Osteoblast (primary cell): ENCODE measurements at regions not wholly inside any gene's neighbourhood (a gene's known extent, or its start where the extent isn't known, plus 50 kb on each side); places are given as distances from the start of the nearest gene placed in this dataset.
A peak's percentile ranks its signal among the peaks of the same experiment; 100 is the strongest.

Source experiments
- DNase-seq: peaks from one replicate; pipeline ENCODE4 v3.0.0; 2011; ENCODE audit warnings: low spot score, mixed read lengths; ENCODE audit not compliant: insufficient read length; ENCODE audit errors: missing footprints
- H2AFZ ChIP-seq: 2 replicates; pipeline ENCODE4 v1.6.0; 2011; ENCODE audit warnings: mild to moderate bottlenecking, low read length
- H3K27ac ChIP-seq: 2 replicates; pipeline ENCODE4 v1.5.1; 2011; ENCODE audit warnings: mild to moderate bottlenecking, low read depth, low read length, moderate library complexity
- H3K27me3 ChIP-seq: 2 replicates; pipeline ENCODE4 v1.6.0; 2012; ENCODE audit warnings: mild to moderate bottlenecking, control low read depth, inconsistent platforms, low read length, moderate library complexity; ENCODE audit not compliant: insufficient read depth
- H3K36me3 ChIP-seq: 2 replicates; pipeline ENCODE4 v1.5.1; 2011; ENCODE audit warnings: mild to moderate bottlenecking, low read length, control low read depth, moderate library complexity; ENCODE audit not compliant: insufficient read depth
- H3K4me1 ChIP-seq: 2 replicates; pipeline ENCODE4 v1.5.1; 2011; ENCODE audit warnings: mild to moderate bottlenecking, low read length, control low read depth, moderate library complexity; ENCODE audit not compliant: insufficient read depth
- H3K4me2 ChIP-seq: 2 replicates; pipeline ENCODE4 v1.6.0; 2011; ENCODE audit warnings: mild to moderate bottlenecking, low read length; ENCODE audit not compliant: insufficient read depth
- H3K4me3 ChIP-seq: fragments of 200-600 bp; sonication (generic); 3 replicates; pipeline ENCODE4 v1.5.1; 2012; ENCODE audit warnings: mild to moderate bottlenecking, low read length, inconsistent platforms; ENCODE audit not compliant: insufficient read depth
- H3K79me2 ChIP-seq: 2 replicates; pipeline ENCODE4 v1.6.0; 2012; ENCODE audit warnings: mild to moderate bottlenecking, low read length, control low read depth, inconsistent platforms; ENCODE audit not compliant: insufficient read depth
- H3K9me3 ChIP-seq: 2 replicates; pipeline ENCODE4 v1.5.1; 2011; ENCODE audit warnings: low read depth, low read length, control low read depth
- H4K20me1 ChIP-seq: 2 replicates; pipeline ENCODE4 v1.6.0; 2012; ENCODE audit warnings: mild to moderate bottlenecking, low read length, control low read depth; ENCODE audit not compliant: insufficient read depth
- TF ChIP-seq, protein P1 (sequence below): IDR thresholded peaks from 2 replicates; pipeline ENCODE4 v1.5.1; 2011; ENCODE audit warnings: mild to moderate bottlenecking, low read depth, low read length, moderate library complexity; ENCODE audit errors: extremely low read depth

DNA sequence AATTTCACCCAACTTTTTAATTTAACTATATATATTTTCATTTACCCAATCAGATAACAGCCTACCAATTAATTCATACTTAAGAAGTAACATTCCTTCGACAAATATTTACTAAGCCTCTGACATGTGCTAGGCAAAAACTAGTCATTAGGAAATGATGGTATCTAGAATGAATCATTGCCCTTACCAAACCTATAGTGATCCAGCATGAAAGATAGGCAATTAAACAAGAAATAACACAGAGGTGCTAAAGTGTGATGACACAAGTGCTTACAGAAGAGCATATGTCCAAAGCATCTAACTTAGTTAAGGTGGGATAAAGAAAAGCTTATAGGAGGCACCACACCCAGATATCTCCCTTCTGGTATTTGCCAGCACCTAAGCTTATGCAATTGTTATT is 166.5 kb upstream of the RASSF8 start:
- TF ChIP-seq, protein P1, sequence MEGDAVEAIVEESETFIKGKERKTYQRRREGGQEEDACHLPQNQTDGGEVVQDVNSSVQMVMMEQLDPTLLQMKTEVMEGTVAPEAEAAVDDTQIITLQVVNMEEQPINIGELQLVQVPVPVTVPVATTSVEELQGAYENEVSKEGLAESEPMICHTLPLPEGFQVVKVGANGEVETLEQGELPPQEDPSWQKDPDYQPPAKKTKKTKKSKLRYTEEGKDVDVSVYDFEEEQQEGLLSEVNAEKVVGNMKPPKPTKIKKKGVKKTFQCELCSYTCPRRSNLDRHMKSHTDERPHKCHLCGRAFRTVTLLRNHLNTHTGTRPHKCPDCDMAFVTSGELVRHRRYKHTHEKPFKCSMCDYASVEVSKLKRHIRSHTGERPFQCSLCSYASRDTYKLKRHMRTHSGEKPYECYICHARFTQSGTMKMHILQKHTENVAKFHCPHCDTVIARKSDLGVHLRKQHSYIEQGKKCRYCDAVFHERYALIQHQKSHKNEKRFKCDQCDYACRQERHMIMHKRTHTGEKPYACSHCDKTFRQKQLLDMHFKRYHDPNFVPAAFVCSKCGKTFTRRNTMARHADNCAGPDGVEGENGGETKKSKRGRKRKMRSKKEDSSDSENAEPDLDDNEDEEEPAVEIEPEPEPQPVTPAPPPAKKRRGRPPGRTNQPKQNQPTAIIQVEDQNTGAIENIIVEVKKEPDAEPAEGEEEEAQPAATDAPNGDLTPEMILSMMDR, result no peak
- H3K4me1 ChIP-seq, result peaks cover 13% of the 10 kb centered on the region
- H3K27ac ChIP-seq, result no peak overlapping the region
- no peak overlapping the region for H3K4me2 ChIP-seq
- H3K79me2 ChIP-seq, result no peaks in the 10 kb centered on the region
- no peak overlapping the region for H2AFZ ChIP-seq
- no peaks in the 10 kb centered on the region for H4K20me1 ChIP-seq
- no peak for DNase-seq
- no peaks in the 10 kb centered on the region for H3K9me3 ChIP-seq
- no peak overlapping the region for H3K4me3 ChIP-seq
- no peaks in the 10 kb centered on the region for H3K27me3 ChIP-seq
- H3K36me3 ChIP-seq, result no peaks in the 10 kb centered on the region

DNA sequence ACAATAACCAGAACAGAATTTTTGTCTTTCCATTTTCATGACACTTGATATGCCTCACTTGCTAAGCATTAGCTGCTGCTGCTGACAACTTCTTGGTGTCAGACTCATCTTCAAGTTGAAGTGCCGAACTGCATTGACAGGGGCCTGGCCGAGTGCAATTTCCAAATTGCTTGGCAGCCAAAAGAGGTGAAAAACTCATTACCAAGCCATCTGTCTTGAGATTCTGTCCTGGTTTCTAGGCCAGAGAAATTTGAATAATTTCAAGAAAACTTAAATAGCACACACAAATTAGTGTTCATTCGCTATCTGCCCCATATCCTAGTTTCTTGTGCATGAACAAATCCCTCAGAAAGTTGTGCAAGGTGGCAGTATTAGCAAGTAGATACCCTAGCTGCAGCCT is 165.3 kb upstream of the RASSF8 start:
- H3K4me2 ChIP-seq, result no peak overlapping the region
- H3K9me3 ChIP-seq, result no peaks in the 10 kb centered on the region
- no peak for DNase-seq
- TF ChIP-seq, protein P1, result no peak
- H3K4me1 ChIP-seq, result peaks cover 13% of the 10 kb centered on the region
- no peak overlapping the region for H3K27ac ChIP-seq
- no peaks in the 10 kb centered on the region for H4K20me1 ChIP-seq
- no peaks in the 10 kb centered on the region for H3K79me2 ChIP-seq
- no peak overlapping the region for H3K4me3 ChIP-seq
- no peak overlapping the region for H2AFZ ChIP-seq
- no peaks in the 10 kb centered on the region for H3K27me3 ChIP-seq
- H3K36me3 ChIP-seq, result no peaks in the 10 kb centered on the region

DNA sequence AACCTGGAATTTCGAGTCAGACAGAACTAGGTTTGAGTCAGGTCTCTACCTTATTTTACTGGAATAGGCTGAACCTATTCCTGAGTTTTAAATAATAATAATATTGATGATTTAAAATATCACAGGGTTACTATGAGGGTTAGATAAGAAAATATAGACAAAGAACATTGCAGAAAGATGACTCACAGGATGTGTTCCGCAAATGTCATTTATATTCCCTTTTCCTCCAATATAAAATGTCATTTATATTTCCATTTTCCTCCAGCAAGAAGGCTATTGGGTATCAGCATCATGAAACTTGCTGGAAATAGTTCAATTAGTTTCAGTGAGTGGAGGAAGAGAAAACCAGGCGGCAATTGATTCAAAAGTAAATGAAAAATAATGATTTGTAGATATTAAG is 163.9 kb upstream of the RASSF8 start:
- Histone ChIP-seq H3K9me3 (no peaks in the 10 kb centered on the region), H2AFZ (no peak overlapping the region), H3K36me3 (no peaks in the 10 kb centered on the region), H3K27ac (no peak overlapping the region), H3K4me1 (peaks cover 9% of the 10 kb centered on the region), H4K20me1 (no peaks in the 10 kb centered on the region), H3K4me2 (no peak overlapping the region), H3K79me2 (no peaks in the 10 kb centered on the region), H3K4me3 (no peak overlapping the region), H3K27me3 (no peaks in the 10 kb centered on the region)
- TF ChIP-seq, protein P1, result no peak
- no peak for DNase-seq

DNA sequence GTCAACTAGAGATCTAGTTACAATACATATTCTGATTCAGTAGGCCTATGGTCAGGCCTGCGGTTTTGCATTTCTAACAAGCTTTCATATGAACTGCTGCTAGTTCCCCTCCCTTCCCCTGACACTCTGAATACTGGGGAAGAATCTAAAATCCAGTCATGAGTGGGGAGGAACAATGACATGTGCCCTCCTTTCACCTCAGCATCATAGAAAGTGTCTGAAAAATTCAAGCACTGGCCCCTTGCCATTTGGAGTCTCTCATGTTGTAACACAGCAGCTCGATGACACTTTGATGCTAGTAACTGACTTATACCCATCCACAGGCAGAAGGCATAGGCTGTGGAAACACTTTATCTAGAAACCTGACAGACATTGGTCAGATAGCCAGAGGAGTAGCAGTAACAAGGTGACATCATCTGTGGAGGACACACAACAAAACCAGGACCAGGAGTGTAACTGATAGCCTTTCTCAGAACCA is 161.9 kb upstream of the RASSF8 start:
- no peaks in the 10 kb centered on the region for H3K79me2 ChIP-seq
- no peak overlapping the region for H3K4me2 ChIP-seq
- H3K4me1 ChIP-seq, result peaks cover 3% of the 10 kb centered on the region
- no peak for DNase-seq
- H3K9me3 ChIP-seq, result no peaks in the 10 kb centered on the region
- TF ChIP-seq, protein P1, result no peak
- H3K27me3 ChIP-seq, result no peaks in the 10 kb centered on the region
- H3K27ac ChIP-seq, result peak overlapping the region; percentile 3
- peak overlapping the region; percentile 32 for H2AFZ ChIP-seq
- no peaks in the 10 kb centered on the region for H4K20me1 ChIP-seq
- H3K36me3 ChIP-seq, result no peaks in the 10 kb centered on the region
- no peak overlapping the region for H3K4me3 ChIP-seq
